Posterior vena cava (tissue), 2 donors: ENCODE measurements at regions not wholly inside any gene's neighbourhood (a gene's known extent, or its start where the extent isn't known, plus 50 kb on each side); places are given as distances from the start of the nearest gene placed in this dataset.
"Not testable (repeated sequence)": the region's sequence is repeated elsewhere in the genome, so short reads cannot be mapped to it uniquely, and the experiment has no call there.

Source experiments
- DNase-seq: peaks from one replicate; pipeline ENCODE4 v3.0.0-alpha.2; 2020; ENCODE audit warnings: low spot score
- intact Hi-C, 2 donors: fragments of 100-400 bp; cut with DNase I; formaldehyde crosslinking; loops; one replicate each; pipeline versions ENCODE4 v1.14.1 to v1.14.2; 2022 to 2023
- donor health status: DM: yes; HTN: yes; CAD: no.
- donor health status: DM: yes; HTN: yes; CAD: no.

GRCh38 chr3:72270072-72270681 is 485.2 kb upstream of the PROK2 start:
- peak; percentile 96 for DNase-seq
- intact Hi-C loops = no loop called here

- DNase-seq = no peak
- intact Hi-C loops = loop anchor here in 1 of 2 donors (10.0 kb wide), 1 partner anchor 315 kb away; no protein-coding TSS in a partner anchor
Observed at GRCh38 chr3:72269475-72269874, 484.5 kb upstream of the PROK2 start.

GRCh38 chr3:72266921-72267524 is 482.1 kb upstream of the PROK2 start:
- not testable (repeated sequence) for DNase-seq
- intact Hi-C loops = loop anchor here in 1 of 2 donors (10.0 kb wide), 1 partner anchor 312 kb away; no protein-coding TSS in a partner anchor

GRCh38 chr3:72266016-72266370 is 481.0 kb upstream of the PROK2 start:
- DNase-seq = no peak
- intact Hi-C loops = loop anchor here in 1 of 2 donors (10.0 kb wide), 1 partner anchor 311 kb away; no protein-coding TSS in a partner anchor

- intact Hi-C loops = loop anchor here in 1 of 2 donors (10.0 kb wide), 1 partner anchor 311 kb away; no protein-coding TSS in a partner anchor
- DNase-seq = no peak
Observed at GRCh38 chr3:72265256-72266015, 480.5 kb upstream of the PROK2 start.

- no peak for DNase-seq
- intact Hi-C loops = loop anchor here in 1 of 2 donors (5.0 to 10.0 kb wide), 2 partner anchors 309 to 559 kb away; no protein-coding TSS in a partner anchor
Observed at GRCh38 chr3:72263223-72263990, 478.5 kb upstream of the PROK2 start.

GRCh38 chr3:72262736-72263135 is 477.8 kb upstream of the PROK2 start:
- intact Hi-C loops = loop anchor here in 1 of 2 donors (5.0 to 10.0 kb wide), 2 partner anchors 308 to 560 kb away; no protein-coding TSS in a partner anchor
- DNase-seq = no peak

GRCh38 chr3:72261566-72262564 is 476.9 kb upstream of the PROK2 start:
- DNase-seq = no peak
- intact Hi-C loops = loop anchor here in 1 of 2 donors (5.0 to 10.0 kb wide), 2 partner anchors 307 to 560 kb away; no protein-coding TSS in a partner anchor

GRCh38 chr3:72260588-72260910 is 475.6 kb upstream of the PROK2 start:
- DNase-seq = no peak
- intact Hi-C loops = loop anchor here in 1 of 2 donors (5.0 to 10.0 kb wide), 2 partner anchors 306 to 562 kb away; no protein-coding TSS in a partner anchor

- intact Hi-C loops = loop anchor here in 1 of 2 donors (5.0 to 10.0 kb wide), 2 partner anchors 305 to 562 kb away; no protein-coding TSS in a partner anchor
- no peak for DNase-seq
Observed at GRCh38 chr3:72259755-72260587, 475.0 kb upstream of the PROK2 start.

GRCh38 chr3:72258361-72259141 is 473.6 kb upstream of the PROK2 start:
- intact Hi-C loops = no loop called here
- DNase-seq = no peak

GRCh38 chr3:72257738-72258137 is 472.8 kb upstream of the PROK2 start:
- intact Hi-C loops = no loop called here
- DNase-seq = no peak

- no peak for DNase-seq
- intact Hi-C loops = no loop called here
Observed at GRCh38 chr3:72257203-72257602, 472.3 kb upstream of the PROK2 start.

GRCh38 chr3:72256716-72257115 is 471.8 kb upstream of the PROK2 start:
- intact Hi-C loops = no loop called here
- no peak for DNase-seq

- no peak for DNase-seq
- intact Hi-C loops = no loop called here
Observed at GRCh38 chr3:72255791-72256559, 471.0 kb upstream of the PROK2 start.

GRCh38 chr3:72255191-72255590 is 470.2 kb upstream of the PROK2 start:
- no peak for DNase-seq
- intact Hi-C loops = no loop called here
